Fibroblast of gingiva (primary cell): ENCODE measurements at regions not wholly inside any gene's neighbourhood (a gene's known extent, or its start where the extent isn't known, plus 50 kb on each side); places are given as distances from the start of the nearest gene placed in this dataset.

Experiments used
- DNase-seq: peaks from one replicate; pipeline ENCODE4 v3.0.0-alpha.2; 2011; ENCODE audit warnings: low read depth

DNA sequence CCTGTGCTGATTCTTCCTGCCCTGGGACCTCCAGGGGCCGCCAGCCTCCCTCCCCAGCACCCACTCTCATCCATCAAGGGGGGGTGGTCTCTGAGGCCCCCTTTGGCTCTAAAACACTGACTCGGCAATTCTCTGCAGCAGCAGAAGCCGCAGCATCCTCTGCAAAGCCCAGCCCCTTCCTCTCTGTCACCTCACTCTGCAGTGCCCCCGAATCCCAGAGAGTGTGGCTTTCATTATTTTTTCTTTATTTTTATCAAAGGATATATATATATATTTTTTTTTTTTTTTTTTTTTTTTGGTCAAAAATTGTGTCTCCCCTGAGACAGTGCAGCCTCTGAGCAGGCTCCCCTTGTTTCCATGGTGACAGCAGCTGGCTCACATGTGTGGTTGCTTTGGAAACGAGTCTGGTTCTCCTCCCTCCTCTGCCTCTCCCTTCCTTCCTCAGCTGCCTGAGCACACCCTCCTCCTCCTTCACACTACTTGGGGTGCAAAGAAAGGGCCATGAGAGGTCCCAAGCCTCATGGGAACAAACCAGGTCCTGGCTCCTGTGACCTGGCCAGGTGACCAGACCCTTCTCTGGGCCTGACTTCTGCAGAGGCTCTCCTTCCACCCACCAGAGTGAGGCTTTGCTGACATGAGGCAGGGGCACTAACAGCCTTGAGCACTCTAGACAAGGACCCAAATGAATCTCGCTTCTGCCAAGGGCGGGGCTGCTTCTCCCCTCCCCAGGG lies 100.5 kb downstream of the LRRC74A start:
- DNase-seq, result peak; percentile 71

GRCh38 chr14:76925097-76925441 lies 98.9 kb downstream of the LRRC74A start:
- no peak for DNase-seq

GRCh38 chr14:76924371-76925096 lies 98.3 kb downstream of the LRRC74A start:
- no peak for DNase-seq

DNA sequence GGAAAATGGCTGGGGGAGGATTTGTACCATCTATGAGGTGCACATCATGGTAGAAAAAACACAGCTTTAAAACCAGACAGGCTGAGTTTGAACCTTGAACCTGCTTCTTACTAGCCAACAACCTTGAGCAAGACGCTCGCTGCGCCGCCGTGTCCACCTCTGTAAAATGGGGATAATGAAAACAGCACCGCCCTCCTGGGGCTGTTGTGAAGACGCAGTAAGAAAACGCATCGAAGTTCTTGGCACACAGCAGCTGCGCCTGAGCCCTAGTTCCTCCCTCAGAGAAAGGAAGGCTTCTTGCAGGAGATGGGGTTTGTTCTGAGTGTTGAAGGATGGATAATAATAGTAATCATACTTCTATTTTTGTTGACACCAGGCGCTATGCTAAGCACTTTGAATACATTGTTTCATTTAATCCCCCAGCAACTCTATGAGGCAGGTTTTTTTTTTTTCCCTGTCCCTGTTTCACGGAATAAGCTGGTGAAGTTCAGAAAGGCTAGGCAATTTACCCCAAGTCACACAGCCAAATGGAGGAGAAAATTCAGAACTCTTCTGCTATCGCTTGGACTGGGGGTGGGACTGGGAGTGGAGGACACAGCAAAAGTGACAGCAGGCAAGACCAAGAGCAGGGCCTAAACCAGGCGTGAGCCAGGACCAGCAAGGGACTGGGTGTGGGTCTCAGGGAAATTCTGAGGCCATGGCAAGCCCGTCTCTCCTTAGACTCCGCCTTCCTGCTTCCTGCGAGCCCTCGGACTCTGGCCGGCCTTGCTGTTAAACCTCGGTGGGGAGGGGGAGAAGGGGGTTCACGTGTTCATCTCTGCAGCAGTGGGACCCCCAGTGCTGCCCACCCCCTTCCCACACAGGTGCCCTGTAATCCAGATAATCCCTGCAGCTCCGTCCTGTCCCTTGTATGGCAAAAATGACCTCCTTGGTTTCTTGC lies 97.5 kb downstream of the LRRC74A start:
- DNase-seq, result no peak

DNA sequence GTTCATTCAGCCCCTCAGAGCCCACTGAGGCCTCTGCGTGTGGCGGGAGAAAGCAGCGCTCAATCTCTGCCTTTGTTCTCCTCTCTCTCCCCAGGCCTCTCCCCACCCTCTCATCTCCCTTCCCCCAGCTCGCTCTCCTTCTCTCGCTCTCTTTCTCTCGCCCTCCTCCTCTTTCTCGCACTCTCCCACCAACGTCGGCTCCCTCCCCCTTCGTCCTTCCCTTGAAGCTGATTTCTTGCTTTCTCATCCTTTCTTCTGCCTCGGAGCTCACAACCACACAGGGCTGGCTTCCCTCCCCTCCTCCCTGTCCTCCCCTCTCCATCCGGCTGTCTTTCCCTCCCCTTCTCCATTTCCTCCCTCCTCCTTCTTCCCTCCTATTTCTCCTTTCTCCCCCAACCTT lies 96.4 kb downstream of the LRRC74A start:
- no peak for DNase-seq

DNA sequence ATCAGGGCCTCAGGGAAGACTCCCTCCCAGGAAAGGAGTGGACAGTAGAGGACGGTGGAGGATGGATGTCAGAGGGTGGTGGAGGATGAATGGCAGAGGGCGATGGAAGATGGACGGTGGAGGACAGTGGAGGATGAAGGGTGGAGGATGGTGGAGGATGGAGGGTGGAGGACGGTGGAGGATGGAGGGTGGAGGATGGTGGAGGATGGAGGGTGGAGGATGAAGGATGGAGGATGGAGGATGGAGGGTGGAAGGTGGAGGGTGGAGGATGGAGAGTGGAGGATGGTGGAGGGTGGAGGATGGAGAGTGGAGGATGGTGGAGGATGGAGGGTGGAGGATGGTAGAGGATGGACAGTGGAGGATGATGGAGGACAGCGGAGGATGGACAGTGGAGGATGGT lies 95.9 kb downstream of the LRRC74A start:
- DNase-seq, result no peak

GRCh38 chr14:76921088-76921399 lies 94.8 kb downstream of the LRRC74A start:
- DNase-seq, result no peak

- peak; percentile 45 for DNase-seq
Observed at GRCh38 chr14:76920331-76921087, 94.3 kb downstream of the LRRC74A start.

GRCh38 chr14:76919431-76920330 lies 93.5 kb downstream of the LRRC74A start:
- peak; percentile 88 for DNase-seq
